Fibroblast of lung (primary cell): ENCODE measurements at regions not wholly inside any gene's neighbourhood (a gene's known extent, or its start where the extent isn't known, plus 50 kb on each side); places are given as distances from the start of the nearest gene placed in this dataset.
"Not testable (repeated sequence)": the region's sequence is repeated elsewhere in the genome, so short reads cannot be mapped to it uniquely, and the experiment has no call there.

Source experiments
- DNase-seq, 2 donors: peaks; one replicate each; pipeline versions ENCODE4 v3.0.0 to v3.0.0-alpha.2; 2010; ENCODE audit warnings: low read depth in 2 of 2
- H2AFZ ChIP-seq: 2 replicates; pipeline ENCODE4 v1.5.1; 2012; ENCODE audit warnings: low read length, control low read depth, inconsistent platforms
- H3K27ac ChIP-seq: 2 replicates; pipeline ENCODE4 v1.5.1; 2011; ENCODE audit warnings: low read length, control low read depth; ENCODE audit not compliant: insufficient read depth
- H3K27me3 ChIP-seq: 2 replicates; pipeline ENCODE4 v1.5.1; 2011; ENCODE audit warnings: mild to moderate bottlenecking, low read length; ENCODE audit not compliant: control insufficient read depth, insufficient read depth
- H3K36me3 ChIP-seq: 2 replicates; pipeline ENCODE4 v1.5.1; 2011; ENCODE audit warnings: low read length; ENCODE audit not compliant: control insufficient read depth, insufficient read depth
- H3K4me1 ChIP-seq: 2 replicates; pipeline ENCODE4 v1.5.1; 2011; ENCODE audit warnings: low read length; ENCODE audit not compliant: control insufficient read depth, insufficient read depth; ENCODE audit errors: extremely low read depth
- H3K4me2 ChIP-seq: 2 replicates; pipeline ENCODE4 v1.5.1; 2011; ENCODE audit warnings: low read length, control low read depth; ENCODE audit not compliant: insufficient read depth; ENCODE audit errors: extremely low read depth
- H3K4me3 ChIP-seq, 4 experiments: fragments of 200-600 bp in 1 of 4; sonication (generic) in 1 of 4; replicated peaks in 1 of 4; 2 replicates each; pipeline ENCODE4 v1.5.1; 2011 to 2016; ENCODE audit warnings: low read length in 4 of 4, low read depth in 3 of 4, mild to moderate bottlenecking in 3 of 4, control low read depth in 2 of 4, inconsistent platforms in 1 of 4, mixed read lengths in 1 of 4; ENCODE audit not compliant: insufficient read depth in 1 of 4; ENCODE audit errors: control extremely low read depth in 1 of 4
- H3K79me2 ChIP-seq: 2 replicates; pipeline ENCODE4 v1.5.1; 2012; ENCODE audit warnings: mild to moderate bottlenecking, low read length, inconsistent platforms; ENCODE audit not compliant: control insufficient read depth, insufficient read depth
- H3K9ac ChIP-seq: 2 replicates; pipeline ENCODE4 v1.5.1; 2011; ENCODE audit warnings: mild to moderate bottlenecking, low read length, control low read depth; ENCODE audit not compliant: insufficient read depth
- H3K9me3 ChIP-seq: 2 replicates; pipeline ENCODE4 v1.5.1; 2012; ENCODE audit warnings: low read depth, low read length; ENCODE audit not compliant: control insufficient read depth, insufficient read depth
- H4K20me1 ChIP-seq: 2 replicates; pipeline ENCODE4 v1.5.1; 2011; ENCODE audit warnings: low read length; ENCODE audit not compliant: control insufficient read depth, insufficient read depth; ENCODE audit errors: extremely low read depth
- EZH2 ChIP-seq: IDR thresholded peaks from 2 replicates; pipeline ENCODE4 v1.5.1; 2012; ENCODE audit warnings: low read length, control low read depth, mild to moderate bottlenecking; ENCODE audit errors: missing control alignments
- TF ChIP-seq, protein P1 (sequence below), 2 donors: IDR thresholded peaks in 1 of 2; conservative IDR thresholded peaks in 1 of 2; 1 replicate in 1 of 2; 2 replicates in 1 of 2; pipeline ENCODE4 v1.5.1; 2011 to 2012; ENCODE audit warnings: low read length in 2 of 2, control low read depth in 1 of 2, inconsistent platforms in 1 of 2, low read depth in 1 of 2, mild to moderate bottlenecking in 1 of 2

DNA sequence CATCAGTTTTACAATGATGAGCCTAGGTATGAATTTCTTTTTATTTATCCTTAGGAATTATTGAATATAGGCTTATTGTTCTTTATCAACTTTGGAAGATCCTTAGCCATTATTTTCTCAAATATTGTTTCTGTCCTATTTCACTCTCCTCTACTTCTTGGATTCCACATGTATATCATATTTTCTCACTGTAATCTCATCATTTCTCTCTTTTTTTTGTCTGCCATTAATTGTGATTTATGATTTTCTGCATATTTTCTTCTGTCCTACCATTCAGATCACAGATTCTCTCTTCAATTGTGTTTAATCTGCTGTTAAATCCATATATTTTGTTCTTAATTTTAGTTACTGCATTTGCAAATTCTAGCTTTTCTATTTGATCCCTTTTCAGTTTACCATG lies 139.8 kb downstream of the ARRDC3 start:
- no peak overlapping the region for H3K4me2 ChIP-seq
- no peaks in the 10 kb centered on the region for H3K4me1 ChIP-seq
- TF ChIP-seq EZH2 = no peak
- TF ChIP-seq, protein P1, sequence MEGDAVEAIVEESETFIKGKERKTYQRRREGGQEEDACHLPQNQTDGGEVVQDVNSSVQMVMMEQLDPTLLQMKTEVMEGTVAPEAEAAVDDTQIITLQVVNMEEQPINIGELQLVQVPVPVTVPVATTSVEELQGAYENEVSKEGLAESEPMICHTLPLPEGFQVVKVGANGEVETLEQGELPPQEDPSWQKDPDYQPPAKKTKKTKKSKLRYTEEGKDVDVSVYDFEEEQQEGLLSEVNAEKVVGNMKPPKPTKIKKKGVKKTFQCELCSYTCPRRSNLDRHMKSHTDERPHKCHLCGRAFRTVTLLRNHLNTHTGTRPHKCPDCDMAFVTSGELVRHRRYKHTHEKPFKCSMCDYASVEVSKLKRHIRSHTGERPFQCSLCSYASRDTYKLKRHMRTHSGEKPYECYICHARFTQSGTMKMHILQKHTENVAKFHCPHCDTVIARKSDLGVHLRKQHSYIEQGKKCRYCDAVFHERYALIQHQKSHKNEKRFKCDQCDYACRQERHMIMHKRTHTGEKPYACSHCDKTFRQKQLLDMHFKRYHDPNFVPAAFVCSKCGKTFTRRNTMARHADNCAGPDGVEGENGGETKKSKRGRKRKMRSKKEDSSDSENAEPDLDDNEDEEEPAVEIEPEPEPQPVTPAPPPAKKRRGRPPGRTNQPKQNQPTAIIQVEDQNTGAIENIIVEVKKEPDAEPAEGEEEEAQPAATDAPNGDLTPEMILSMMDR (conservative IDR thresholded peaks at IDR 0.05 in 1 of 2, IDR thresholded peaks at IDR 0.05 in 1 of 2; ENCODE audit: low read depth in 1 of 2, low read length in 2 of 2) = no peak
- H3K27ac ChIP-seq = no peak overlapping the region
- no peak overlapping the region for H3K4me3 ChIP-seq
- DNase-seq = no peak
- no peaks in the 10 kb centered on the region for H3K79me2 ChIP-seq
- no peak overlapping the region for H2AFZ ChIP-seq
- H4K20me1 ChIP-seq = no peaks in the 10 kb centered on the region
- H3K36me3 ChIP-seq = no peaks in the 10 kb centered on the region
- H3K9ac ChIP-seq = no peak overlapping the region
- no peaks in the 10 kb centered on the region for H3K27me3 ChIP-seq
- H3K9me3 ChIP-seq = no peaks in the 10 kb centered on the region

DNA sequence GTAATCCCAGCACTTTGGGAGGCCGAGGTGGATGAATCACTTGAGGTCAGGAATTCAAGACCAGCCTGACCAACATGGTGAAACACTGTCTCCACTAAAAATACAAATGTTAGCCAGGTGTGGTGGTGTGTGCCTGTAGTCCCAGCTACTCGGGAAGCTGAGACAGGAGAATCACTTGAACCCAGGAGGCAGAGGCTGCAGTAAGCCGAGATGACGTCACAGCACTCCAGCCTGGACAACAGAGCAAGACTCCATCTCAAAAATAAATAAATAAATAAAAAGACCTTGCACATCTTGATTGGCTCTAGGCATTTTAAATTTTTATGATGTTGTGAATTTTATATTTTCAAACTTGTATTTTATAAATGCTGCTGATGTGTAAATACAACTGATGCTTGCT lies 141.7 kb downstream of the ARRDC3 start:
- H3K79me2 ChIP-seq, DNase-seq, H3K9me3 ChIP-seq, H3K36me3 ChIP-seq, H3K9ac ChIP-seq, H2AFZ ChIP-seq, H3K4me3 ChIP-seq, H3K4me1 ChIP-seq, H3K27ac ChIP-seq, H3K27me3 ChIP-seq, H4K20me1 ChIP-seq, H3K4me2 ChIP-seq: not testable (repeated sequence)

- H3K4me1 ChIP-seq = no peaks in the 10 kb centered on the region
- TF ChIP-seq, protein P1 (conservative IDR thresholded peaks at IDR 0.05 in 1 of 2, IDR thresholded peaks at IDR 0.05 in 1 of 2; ENCODE audit: low read depth in 1 of 2, low read length in 2 of 2) = no peak
- no peak for TF ChIP-seq EZH2
Measured at GRCh38 chr5:91240175-91240574, 142.9 kb downstream of the ARRDC3 start.

DNA sequence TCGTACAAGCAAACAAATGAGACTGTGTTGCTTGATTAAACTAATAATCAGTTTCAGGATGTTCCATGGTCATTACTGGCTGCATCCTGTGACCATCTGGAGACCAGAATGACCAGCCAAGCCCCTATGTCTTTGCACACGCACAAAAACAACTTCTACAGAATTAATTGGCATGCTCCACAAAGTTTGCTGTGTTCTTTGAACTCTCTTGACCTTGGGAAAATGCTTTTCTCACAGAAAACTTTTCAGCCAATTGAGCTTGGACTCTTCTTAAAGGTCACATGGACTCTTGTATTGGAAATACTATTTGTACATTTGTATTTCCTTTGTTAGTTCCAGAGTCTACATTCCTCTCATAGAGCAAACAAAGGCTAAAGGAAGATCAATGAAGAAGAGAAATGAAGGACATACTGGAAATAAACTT lies 147.8 kb downstream of the ARRDC3 start:
- Histone ChIP-seq H3K27me3 (no peaks in the 10 kb centered on the region), H3K4me2 (no peak overlapping the region), H3K27ac (no peak overlapping the region), H2AFZ (no peak overlapping the region), H3K36me3 (no peaks in the 10 kb centered on the region), H3K79me2 (no peaks in the 10 kb centered on the region), H3K4me3 (no peak overlapping the region), H3K4me1 (no peaks in the 10 kb centered on the region), H4K20me1 (no peaks in the 10 kb centered on the region), H3K9ac (no peak overlapping the region), H3K9me3 (no peaks in the 10 kb centered on the region)
- TF ChIP-seq, protein P1 (conservative IDR thresholded peaks at IDR 0.05 in 1 of 2, IDR thresholded peaks at IDR 0.05 in 1 of 2; ENCODE audit: low read depth in 1 of 2, low read length in 2 of 2) = no peak
- no peak for TF ChIP-seq EZH2
- DNase-seq = peak in 1 of 2 donors; percentile 25

More at GRCh38 chr5:91240175-91240574, 142.9 kb downstream of the ARRDC3 start:
- Histone ChIP-seq H3K27ac (no peak overlapping the region), H3K9ac (no peak overlapping the region), H3K9me3 (no peaks in the 10 kb centered on the region), H2AFZ (no peak overlapping the region), H3K4me2 (no peak overlapping the region), H3K27me3 (no peaks in the 10 kb centered on the region), H4K20me1 (no peaks in the 10 kb centered on the region), H3K36me3 (no peaks in the 10 kb centered on the region), H3K79me2 (no peaks in the 10 kb centered on the region), H3K4me3 (no peak overlapping the region)
- no peak for DNase-seq
